Type B pancreatic cell (in vitro differentiated cells): ENCODE measurements at regions not wholly inside any gene's neighbourhood (a gene's known extent, or its start where the extent isn't known, plus 50 kb on each side); places are given as distances from the start of the nearest gene placed in this dataset.

Experiments
- DNase-seq: peaks from one replicate; pipeline ENCODE4 v3.0.0; 2021; ENCODE audit warnings: mixed read lengths; ENCODE audit not compliant: unreplicated experiment; ENCODE audit errors: extremely low spot score
- H3K27ac Mint-ChIP-seq: 2 replicates; pipeline ENCODE4 v1.8.0; 2021; ENCODE audit warnings: mild to moderate bottlenecking, mixed read lengths
- H3K27me3 Mint-ChIP-seq: 2 replicates; pipeline ENCODE4 v1.8.0; 2021; ENCODE audit warnings: mixed read lengths
- H3K36me3 Mint-ChIP-seq: 2 replicates; pipeline ENCODE4 v1.8.0; 2021; ENCODE audit warnings: mixed read lengths
- H3K4me1 Mint-ChIP-seq: one replicate; pipeline ENCODE4 v1.8.0; 2021; ENCODE audit warnings: mixed read lengths; ENCODE audit not compliant: unreplicated experiment
- H3K4me3 Mint-ChIP-seq: 2 replicates; pipeline ENCODE4 v1.8.0; 2021; ENCODE audit warnings: mild to moderate bottlenecking, mixed read lengths
- H3K9me3 Mint-ChIP-seq: 2 replicates; pipeline ENCODE4 v1.8.0; 2021; ENCODE audit warnings: mixed read lengths
- TF ChIP-seq, protein P1 (sequence below): fragments of 200-600 bp; sonication (generic); conservative IDR thresholded peaks from 2 replicates; pipeline ENCODE4 v1.5.0; 2021; ENCODE audit warnings: antibody characterized with exemption, mild to moderate bottlenecking

DNA sequence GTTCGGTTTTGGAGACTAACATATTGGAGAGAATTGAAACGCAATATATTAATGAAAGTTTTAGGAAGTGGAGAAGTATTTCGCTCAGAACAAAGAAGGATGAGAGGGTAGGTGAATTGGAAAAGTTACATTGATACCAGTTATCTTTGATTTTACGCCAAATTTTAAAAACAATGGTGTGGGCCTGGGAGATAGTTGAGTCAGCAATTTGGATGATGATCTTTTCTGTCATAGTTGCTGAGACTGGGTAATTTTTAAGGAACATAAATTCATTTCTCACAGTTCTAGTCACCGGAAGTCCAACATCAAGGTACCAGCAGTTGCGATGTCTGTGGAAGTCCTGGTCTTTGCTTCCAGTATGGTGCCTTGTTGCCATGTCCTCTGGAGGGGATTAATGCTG, 644.8 kb upstream of the LCORL start:
- Mint-ChIP-seq H3K4me1 (peaks cover 3% of the 10 kb centered on the region), H3K9me3 (peaks cover 5% of the 10 kb centered on the region), H3K4me3 (no peak overlapping the region), H3K27ac (no peak overlapping the region), H3K36me3 (no peaks in the 10 kb centered on the region), H3K27me3 (no peaks in the 10 kb centered on the region)
- TF ChIP-seq, protein P1, sequence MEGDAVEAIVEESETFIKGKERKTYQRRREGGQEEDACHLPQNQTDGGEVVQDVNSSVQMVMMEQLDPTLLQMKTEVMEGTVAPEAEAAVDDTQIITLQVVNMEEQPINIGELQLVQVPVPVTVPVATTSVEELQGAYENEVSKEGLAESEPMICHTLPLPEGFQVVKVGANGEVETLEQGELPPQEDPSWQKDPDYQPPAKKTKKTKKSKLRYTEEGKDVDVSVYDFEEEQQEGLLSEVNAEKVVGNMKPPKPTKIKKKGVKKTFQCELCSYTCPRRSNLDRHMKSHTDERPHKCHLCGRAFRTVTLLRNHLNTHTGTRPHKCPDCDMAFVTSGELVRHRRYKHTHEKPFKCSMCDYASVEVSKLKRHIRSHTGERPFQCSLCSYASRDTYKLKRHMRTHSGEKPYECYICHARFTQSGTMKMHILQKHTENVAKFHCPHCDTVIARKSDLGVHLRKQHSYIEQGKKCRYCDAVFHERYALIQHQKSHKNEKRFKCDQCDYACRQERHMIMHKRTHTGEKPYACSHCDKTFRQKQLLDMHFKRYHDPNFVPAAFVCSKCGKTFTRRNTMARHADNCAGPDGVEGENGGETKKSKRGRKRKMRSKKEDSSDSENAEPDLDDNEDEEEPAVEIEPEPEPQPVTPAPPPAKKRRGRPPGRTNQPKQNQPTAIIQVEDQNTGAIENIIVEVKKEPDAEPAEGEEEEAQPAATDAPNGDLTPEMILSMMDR: no peak
- no peak for DNase-seq

DNA sequence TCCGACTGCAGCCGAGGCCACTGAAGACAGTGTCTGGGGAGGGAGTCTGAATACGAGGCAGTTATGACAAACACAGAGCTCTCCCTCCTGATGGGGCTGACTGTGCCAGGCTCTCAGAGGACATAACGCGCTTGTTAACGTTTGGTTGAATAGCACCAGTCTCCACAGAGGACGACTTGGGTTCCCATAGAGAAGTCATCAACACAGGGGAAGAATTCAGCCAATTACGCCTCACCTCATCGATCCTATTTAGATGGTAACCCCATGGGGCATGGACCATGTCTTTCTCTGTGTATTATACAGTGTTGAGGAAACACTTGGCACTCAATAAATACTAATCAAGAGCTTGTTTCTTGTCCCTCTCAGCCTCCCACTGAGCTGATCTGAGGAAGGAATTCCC, 642.6 kb upstream of the LCORL start:
- TF ChIP-seq, protein P1: no peak
- peak overlapping the region; percentile 1 for H3K4me3 Mint-ChIP-seq
- H3K9me3 Mint-ChIP-seq: peaks cover 5% of the 10 kb centered on the region
- peaks cover 10% of the 10 kb centered on the region for H3K4me1 Mint-ChIP-seq
- H3K36me3 Mint-ChIP-seq: no peaks in the 10 kb centered on the region
- no peak for DNase-seq
- no peaks in the 10 kb centered on the region for H3K27me3 Mint-ChIP-seq
- H3K27ac Mint-ChIP-seq: peak overlapping the region; percentile 7

DNA sequence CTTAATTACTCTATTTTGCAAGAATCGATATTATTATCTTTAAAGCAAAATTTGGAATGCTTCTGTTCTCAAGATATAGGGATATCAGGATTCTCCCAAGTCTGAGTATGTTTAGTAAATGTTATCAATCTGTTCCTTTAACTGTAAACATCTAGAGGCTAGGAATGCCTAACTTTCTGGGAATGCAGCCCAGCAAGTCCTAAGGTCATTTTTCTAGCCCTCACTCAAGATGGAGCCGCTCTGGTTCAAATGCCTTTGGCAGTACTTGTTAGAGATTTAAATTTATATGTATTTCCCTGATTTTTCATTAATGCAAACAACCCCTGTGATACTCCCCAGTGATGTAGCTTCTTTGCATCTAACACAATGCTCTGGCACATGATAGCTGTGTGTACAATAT, 623.8 kb upstream of the LCORL start:
- Mint-ChIP-seq H3K4me1 (peaks cover 16% of the 10 kb centered on the region), H3K36me3 (peaks cover 3% of the 10 kb centered on the region), H3K4me3 (no peak overlapping the region), H3K9me3 (peaks cover 5% of the 10 kb centered on the region), H3K27me3 (no peaks in the 10 kb centered on the region), H3K27ac (no peak overlapping the region)
- DNase-seq: no peak
- TF ChIP-seq, protein P1: no peak

DNA sequence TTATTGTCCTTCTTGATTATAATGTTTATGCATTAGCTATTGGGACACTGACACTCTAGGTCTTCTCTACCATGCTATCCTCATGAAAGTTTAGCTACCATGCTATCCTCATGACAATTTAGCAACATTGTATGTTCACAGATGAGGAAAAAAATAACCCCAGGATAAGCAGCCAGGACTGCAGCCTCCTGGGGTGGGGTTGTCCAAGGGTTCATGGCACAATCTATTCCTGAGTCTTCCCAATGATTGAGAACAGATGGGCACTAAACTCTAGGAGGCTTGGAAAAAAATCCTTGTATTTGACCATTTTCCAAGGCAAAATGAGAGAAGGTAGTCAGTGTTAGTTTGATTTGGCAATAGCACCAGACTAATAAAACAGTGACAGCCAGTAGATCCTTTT, 619.8 kb upstream of the LCORL start:
- H3K36me3 Mint-ChIP-seq: no peaks in the 10 kb centered on the region
- no peak for DNase-seq
- no peaks in the 10 kb centered on the region for H3K27me3 Mint-ChIP-seq
- peaks cover 31% of the 10 kb centered on the region for H3K4me1 Mint-ChIP-seq
- no peak overlapping the region for H3K27ac Mint-ChIP-seq
- no peaks in the 10 kb centered on the region for H3K9me3 Mint-ChIP-seq
- no peak overlapping the region for H3K4me3 Mint-ChIP-seq
- TF ChIP-seq, protein P1: no peak

DNA sequence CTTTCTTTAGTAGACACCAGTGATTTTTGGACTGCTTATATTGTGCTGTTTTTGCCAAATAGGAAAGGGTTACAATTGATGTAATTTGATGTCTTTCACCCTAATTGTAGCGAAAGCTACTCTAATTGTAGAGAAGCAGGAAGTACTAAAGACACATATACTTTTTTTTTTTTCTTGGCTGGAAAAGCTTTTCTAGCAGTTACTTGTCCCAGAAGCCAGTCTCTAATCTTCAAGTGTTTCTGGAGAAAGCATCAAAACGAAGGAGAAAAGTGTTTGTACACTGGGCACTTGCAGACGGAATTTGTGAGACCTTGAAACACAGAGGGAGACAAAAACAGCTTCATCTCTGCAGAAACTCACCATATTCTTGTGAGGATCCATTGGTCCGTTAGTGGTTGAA, 616.5 kb upstream of the LCORL start:
- Mint-ChIP-seq H3K27me3 (peaks cover 4% of the 10 kb centered on the region), H3K27ac (no peak overlapping the region), H3K4me1 (peaks cover 25% of the 10 kb centered on the region), H3K4me3 (no peak overlapping the region), H3K9me3 (no peaks in the 10 kb centered on the region), H3K36me3 (no peaks in the 10 kb centered on the region)
- DNase-seq: no peak
- TF ChIP-seq, protein P1: no peak

DNA sequence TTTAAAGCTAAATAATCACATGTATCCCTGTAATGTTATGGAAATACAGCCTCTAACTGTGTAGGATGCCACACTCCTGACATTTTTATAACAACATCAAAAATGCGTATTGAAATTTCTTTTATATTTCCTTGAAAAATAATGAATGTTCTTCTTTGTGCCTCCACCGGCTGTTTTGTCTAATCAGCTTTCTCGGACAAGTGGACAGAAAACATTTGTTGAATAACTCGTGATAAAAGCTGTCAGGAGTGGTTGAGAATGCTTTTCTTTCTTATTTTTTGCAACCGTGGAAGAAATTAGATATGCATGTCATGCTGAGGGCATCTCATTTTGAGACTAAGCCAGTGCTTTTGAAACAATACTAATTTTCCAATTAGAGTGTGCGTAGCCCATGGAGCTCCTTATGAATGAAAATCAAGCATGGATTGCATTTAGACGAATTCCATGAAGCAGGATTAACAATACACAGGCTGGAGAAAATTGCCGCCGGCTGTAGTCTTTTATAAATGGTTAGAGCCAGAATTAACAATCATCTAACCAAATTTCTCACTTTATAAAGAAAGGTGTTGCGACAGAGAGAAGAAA, 614.5 kb upstream of the LCORL start:
- no peak for DNase-seq
- no peaks in the 10 kb centered on the region for H3K36me3 Mint-ChIP-seq
- H3K4me3 Mint-ChIP-seq: no peak overlapping the region
- no peak overlapping the region for H3K27ac Mint-ChIP-seq
- H3K27me3 Mint-ChIP-seq: peaks cover 4% of the 10 kb centered on the region
- H3K4me1 Mint-ChIP-seq: peaks cover 25% of the 10 kb centered on the region
- H3K9me3 Mint-ChIP-seq: no peaks in the 10 kb centered on the region
- TF ChIP-seq, protein P1: no peak
